ENCODE measurements at regions not wholly inside any gene's neighbourhood (a gene's known extent, or its start where the extent isn't known, plus 50 kb on each side); places are given as distances from the start of the nearest gene placed in this dataset.

GRCh38 chr11:71191201-71191600 is 61.2 kb downstream of the SHANK2 start:
- H3K27ac ChIP-seq (ENCODE audit: low read depth in 1 of 2, low read length in 2 of 2): no peak overlapping the region
- peaks cover 0 to 17% (median 11%) of the 10 kb centered on the region in 4 donors for H3K4me1 ChIP-seq (ENCODE audit: control insufficient read depth in 4 of 4, insufficient read depth in 4 of 4, low read length in 3 of 4)
- no peak overlapping the region for H3K9ac ChIP-seq (ENCODE audit: low read depth in 1 of 2, low read length in 2 of 2)
- no peak overlapping the region for H3K4me3 ChIP-seq (ENCODE audit: low read depth in 1 of 3, low read length in 3 of 3)
- WGBS: 95% methylated on average over 8 of the region's 8 CpGs
- DNase-seq (ENCODE audit: low spot score): no peak
- peaks cover 0 to 7% (median 2%) of the 10 kb centered on the region in 4 donors for H3K36me3 ChIP-seq (ENCODE audit: control insufficient read depth in 4 of 4, insufficient read depth in 3 of 4, low read depth in 1 of 4, low read length in 3 of 4)
- no peaks in the 10 kb centered on the region for H3K27me3 ChIP-seq (ENCODE audit: control insufficient read depth in 4 of 4, insufficient read depth in 4 of 4, low read length in 3 of 4)
- no peak for TF ChIP-seq ZBTB33 (IDR thresholded peaks at IDR 0.05)
- no peak for TF ChIP-seq HNF4A (conservative IDR thresholded peaks at IDR 0.05)
- no peak for TF ChIP-seq NR2F2 (IDR thresholded peaks at IDR 0.05)
- no peak for TF ChIP-seq RXRA (IDR thresholded peaks at IDR 0.05)
- TF ChIP-seq ATF3 (IDR thresholded peaks at IDR 0.05): no peak
- no peak for TF ChIP-seq RAD21 (IDR thresholded peaks at IDR 0.05)
- no peak for TF ChIP-seq EGR1 (IDR thresholded peaks at IDR 0.05; ENCODE audit: low read depth in 2 of 2)
- TF ChIP-seq JUND (IDR thresholded peaks at IDR 0.05): no peak
- no peak for TF ChIP-seq REST (IDR thresholded peaks at IDR 0.05)
- no peak for TF ChIP-seq FOXA2 (IDR thresholded peaks at IDR 0.05)
- TF ChIP-seq FOXA1 (IDR thresholded peaks at IDR 0.05): no peak
- TF ChIP-seq TAF1 (conservative IDR thresholded peaks at IDR 0.05): no peak
- no peak for TF ChIP-seq GABPA (IDR thresholded peaks at IDR 0.05 in 1 of 2, conservative IDR thresholded peaks at IDR 0.05 in 1 of 2)
- TF ChIP-seq, protein P1, sequence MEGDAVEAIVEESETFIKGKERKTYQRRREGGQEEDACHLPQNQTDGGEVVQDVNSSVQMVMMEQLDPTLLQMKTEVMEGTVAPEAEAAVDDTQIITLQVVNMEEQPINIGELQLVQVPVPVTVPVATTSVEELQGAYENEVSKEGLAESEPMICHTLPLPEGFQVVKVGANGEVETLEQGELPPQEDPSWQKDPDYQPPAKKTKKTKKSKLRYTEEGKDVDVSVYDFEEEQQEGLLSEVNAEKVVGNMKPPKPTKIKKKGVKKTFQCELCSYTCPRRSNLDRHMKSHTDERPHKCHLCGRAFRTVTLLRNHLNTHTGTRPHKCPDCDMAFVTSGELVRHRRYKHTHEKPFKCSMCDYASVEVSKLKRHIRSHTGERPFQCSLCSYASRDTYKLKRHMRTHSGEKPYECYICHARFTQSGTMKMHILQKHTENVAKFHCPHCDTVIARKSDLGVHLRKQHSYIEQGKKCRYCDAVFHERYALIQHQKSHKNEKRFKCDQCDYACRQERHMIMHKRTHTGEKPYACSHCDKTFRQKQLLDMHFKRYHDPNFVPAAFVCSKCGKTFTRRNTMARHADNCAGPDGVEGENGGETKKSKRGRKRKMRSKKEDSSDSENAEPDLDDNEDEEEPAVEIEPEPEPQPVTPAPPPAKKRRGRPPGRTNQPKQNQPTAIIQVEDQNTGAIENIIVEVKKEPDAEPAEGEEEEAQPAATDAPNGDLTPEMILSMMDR (IDR thresholded peaks at IDR 0.05; ENCODE audit: low read depth, low read length, missing input control): no peak
- TF ChIP-seq MAX (IDR thresholded peaks at IDR 0.05): no peak
- no peaks in the 10 kb centered on the region for H3K9me3 ChIP-seq (ENCODE audit: control insufficient read depth in 4 of 4, low read length in 3 of 4)

DNA sequence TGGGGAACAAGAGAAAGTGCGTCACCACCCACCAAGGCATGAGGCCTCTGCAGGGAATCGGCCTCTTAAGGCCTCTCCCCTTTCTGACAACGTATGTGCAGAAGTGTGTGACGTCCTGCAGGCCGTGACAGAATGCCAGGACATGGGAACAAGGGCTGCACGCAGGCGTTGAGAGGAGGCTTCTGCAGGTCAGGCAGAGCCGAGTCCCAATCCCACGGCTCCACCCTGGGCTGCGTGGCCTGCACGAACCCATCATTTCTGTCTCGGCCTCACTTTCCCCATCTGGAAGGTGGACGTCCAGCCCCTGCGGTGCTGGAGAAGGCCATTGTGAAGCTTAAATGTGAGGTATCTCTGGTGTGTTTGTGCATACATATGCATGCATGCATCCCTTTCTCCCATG is 61.8 kb downstream of the SHANK2 start:
- DNase-seq (ENCODE audit: low spot score): no peak
- WGBS: 95% methylated on average over 14 of the region's 14 CpGs

More for the DNA sequence above, 61.8 kb downstream of the SHANK2 start:
- Histone ChIP-seq H3K9me3 (ENCODE audit: control insufficient read depth in 4 of 4, low read length in 3 of 4) (no peaks in the 10 kb centered on the region), H3K9ac (ENCODE audit: low read depth in 1 of 2, low read length in 2 of 2) (no peak overlapping the region), H3K4me1 (ENCODE audit: control insufficient read depth in 4 of 4, insufficient read depth in 4 of 4, low read length in 3 of 4) (peaks cover 0 to 17% (median 11%) of the 10 kb centered on the region in 4 donors), H3K4me3 (ENCODE audit: low read depth in 1 of 3, low read length in 3 of 3) (no peak overlapping the region), H3K27me3 (ENCODE audit: control insufficient read depth in 4 of 4, insufficient read depth in 4 of 4, low read length in 3 of 4) (no peaks in the 10 kb centered on the region), H3K27ac (ENCODE audit: low read depth in 1 of 2, low read length in 2 of 2) (no peak overlapping the region), H3K36me3 (ENCODE audit: control insufficient read depth in 4 of 4, insufficient read depth in 3 of 4, low read depth in 1 of 4, low read length in 3 of 4) (peaks cover 0 to 7% (median 2%) of the 10 kb centered on the region in 4 donors)
- TF ChIP-seq NR2F2 (IDR thresholded peaks at IDR 0.05): no peak
- no peak for TF ChIP-seq YY1 (IDR thresholded peaks at IDR 0.05)

Data from liver (tissue), 8 donors.